HEK293T (cell line): ENCODE measurements at regions not wholly inside any gene's neighbourhood (a gene's known extent, or its start where the extent isn't known, plus 50 kb on each side); places are given as distances from the start of the nearest gene placed in this dataset.

ENCODE experiments used
- CTCF ChIA-PET: fragments of 350-600 bp; formaldehyde crosslinking; extraction: SDS; loops from one replicate; lab custom pipeline; 2021; ENCODE audit warnings: antibody characterized with exemption, inconsistent platforms; lab: Yijun Ruan, JAX
- POLR2A ChIA-PET: fragments of 350-600 bp; formaldehyde crosslinking; extraction: SDS; loops from one replicate; lab custom pipeline; 2020; ENCODE audit warnings: antibody characterized with exemption, inconsistent platforms; lab: Yijun Ruan, JAX
- DNase-seq: peaks from one replicate; pipeline ENCODE4 v3.0.0; 2012; ENCODE audit warnings: mixed read lengths; ENCODE audit errors: extremely low spot score
- ARNT ChIP-seq: fragments of 450-650 bp; IDR thresholded peaks from 2 replicates; pipeline ENCODE4 v1.6.1; 2017; ENCODE audit warnings: mild to moderate bottlenecking
- BHLHE40 ChIP-seq: fragments of 450-650 bp; IDR thresholded peaks from 2 replicates; pipeline ENCODE4 v1.6.1; 2016; ENCODE audit warnings: mild to moderate bottlenecking, moderate library complexity, borderline replicate concordance
- CTBP1 ChIP-seq: fragments of 450-650 bp; IDR thresholded peaks from 2 replicates; pipeline ENCODE4 v1.6.1; 2016; ENCODE audit warnings: borderline replicate concordance
- ELF4 ChIP-seq: fragments of 450-650 bp; IDR thresholded peaks from 2 replicates; pipeline ENCODE4 v1.6.1; 2017; ENCODE audit warnings: antibody characterized with exemption
- FOXA1 ChIP-seq: fragments of 450-650 bp; IDR thresholded peaks from 2 replicates; pipeline ENCODE4 v1.6.1; 2016; ENCODE audit warnings: mild to moderate bottlenecking
- FOXK2 ChIP-seq: fragments of 450-650 bp; IDR thresholded peaks from 2 replicates; pipeline ENCODE4 v1.6.1; 2016; ENCODE audit warnings: mild to moderate bottlenecking
- FOXM1 ChIP-seq: fragments of 450-650 bp; IDR thresholded peaks from 2 replicates; pipeline ENCODE4 v1.6.1; 2017; ENCODE audit warnings: mild to moderate bottlenecking, borderline replicate concordance
- HDGF ChIP-seq: fragments of 450-650 bp; IDR thresholded peaks from 2 replicates; pipeline ENCODE4 v1.6.1; 2017; ENCODE audit warnings: antibody characterized with exemption, borderline replicate concordance
- L3MBTL2 ChIP-seq: fragments of 450-650 bp; conservative IDR thresholded peaks from 2 replicates; pipeline ENCODE4 v1.6.1; 2016; ENCODE audit warnings: mild to moderate bottlenecking
- LEF1 ChIP-seq: fragments of 450-650 bp; IDR thresholded peaks from 2 replicates; pipeline ENCODE4 v1.6.1; 2017; ENCODE audit warnings: mild to moderate bottlenecking, borderline replicate concordance
- NFRKB ChIP-seq: fragments of 450-650 bp; IDR thresholded peaks from 2 replicates; pipeline ENCODE4 v1.6.1; 2016; ENCODE audit warnings: mild to moderate bottlenecking, moderate library complexity
- SP1 ChIP-seq: fragments of 450-650 bp; IDR thresholded peaks from 2 replicates; pipeline ENCODE4 v1.6.1; 2017
- SUZ12 ChIP-seq: fragments of 450-650 bp; IDR thresholded peaks from 2 replicates; pipeline ENCODE4 v1.6.1; 2016; ENCODE audit warnings: mild to moderate bottlenecking
- TARDBP ChIP-seq: fragments of 450-650 bp; IDR thresholded peaks from 2 replicates; pipeline ENCODE4 v1.6.1; 2016
- ZNF384 ChIP-seq: fragments of 450-650 bp; IDR thresholded peaks from 2 replicates; pipeline ENCODE4 v1.6.1; 2016
- TF ChIP-seq, protein P1 (sequence below): fragments of 450-650 bp; IDR thresholded peaks from 2 replicates; pipeline ENCODE4 v1.6.1; 2016

DNA sequence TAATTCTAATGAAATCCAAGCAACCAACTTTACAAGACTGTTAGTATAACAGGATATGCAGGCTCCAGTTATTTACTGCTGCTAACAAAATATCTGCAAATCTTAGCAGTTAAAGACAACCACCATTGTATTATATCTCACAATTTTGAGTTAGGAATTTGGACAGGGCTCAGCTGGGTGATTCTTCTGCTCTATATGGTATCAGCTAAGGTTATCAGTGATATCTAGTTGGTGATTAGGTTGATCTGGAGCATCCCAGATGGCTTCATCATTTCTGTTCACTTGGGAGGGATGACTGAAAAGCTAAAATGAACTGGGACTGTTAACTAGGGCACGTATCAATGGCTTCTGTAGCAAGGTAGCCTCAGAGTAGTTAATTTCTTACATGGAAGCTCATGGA, 105.7 kb downstream of the MBL2 start:
- no peak for TF ChIP-seq FOXA1
- no peak for TF ChIP-seq LEF1
- no peak for TF ChIP-seq L3MBTL2
- TF ChIP-seq ZNF384 = no peak
- TF ChIP-seq NFRKB = no peak
- TF ChIP-seq SP1 = no peak
- no peak for TF ChIP-seq TARDBP
- TF ChIP-seq ELF4 = no peak
- no peak for TF ChIP-seq BHLHE40
- TF ChIP-seq FOXK2 = no peak
- TF ChIP-seq, protein P1, sequence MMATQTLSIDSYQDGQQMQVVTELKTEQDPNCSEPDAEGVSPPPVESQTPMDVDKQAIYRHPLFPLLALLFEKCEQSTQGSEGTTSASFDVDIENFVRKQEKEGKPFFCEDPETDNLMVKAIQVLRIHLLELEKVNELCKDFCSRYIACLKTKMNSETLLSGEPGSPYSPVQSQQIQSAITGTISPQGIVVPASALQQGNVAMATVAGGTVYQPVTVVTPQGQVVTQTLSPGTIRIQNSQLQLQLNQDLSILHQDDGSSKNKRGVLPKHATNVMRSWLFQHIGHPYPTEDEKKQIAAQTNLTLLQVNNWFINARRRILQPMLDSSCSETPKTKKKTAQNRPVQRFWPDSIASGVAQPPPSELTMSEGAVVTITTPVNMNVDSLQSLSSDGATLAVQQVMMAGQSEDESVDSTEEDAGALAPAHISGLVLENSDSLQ = no peak
- no peak for TF ChIP-seq FOXM1
- TF ChIP-seq SUZ12 = no peak
- TF ChIP-seq CTBP1 = no peak
- no peak for TF ChIP-seq ARNT
- no peak for TF ChIP-seq HDGF
- ChIA-PET POLR2A (no interaction called here), CTCF (interaction anchor here (0.6 kb wide), 1 partner anchor 8 kb away, joined by 3 read pairs; no protein-coding TSS in a partner anchor)
- DNase-seq = no peak

DNA sequence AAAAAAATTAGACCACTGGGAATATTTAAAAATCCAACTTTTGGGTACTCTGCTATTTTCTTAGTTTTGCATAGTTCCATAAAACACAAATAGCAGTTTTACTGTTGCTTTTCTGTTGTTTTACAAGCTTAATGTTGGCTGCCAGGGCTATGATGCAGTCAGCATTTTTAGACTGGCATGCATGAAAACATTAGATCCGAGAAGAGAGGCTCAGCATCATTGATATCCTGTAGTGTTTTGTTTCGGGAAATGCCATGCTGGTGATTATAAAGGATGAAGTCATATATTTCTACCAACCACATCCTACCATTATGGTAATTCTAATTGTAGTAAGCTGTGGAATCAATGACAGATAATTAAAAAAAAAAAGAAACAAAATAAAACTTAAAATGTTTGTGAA, 104.6 kb downstream of the MBL2 start:
- CTCF ChIA-PET = interaction anchor here (0.7 kb wide), 1 partner anchor 14 kb away, joined by 4 read pairs; no protein-coding TSS in a partner anchor
- DNase-seq = no peak
- POLR2A ChIA-PET = no interaction called here
- TF ChIP-seq SUZ12 = no peak
- no peak for TF ChIP-seq ARNT
- TF ChIP-seq BHLHE40 = no peak
- no peak for TF ChIP-seq LEF1
- TF ChIP-seq HDGF = no peak
- TF ChIP-seq FOXA1 = no peak
- no peak for TF ChIP-seq NFRKB
- TF ChIP-seq ZNF384 = no peak

DNA sequence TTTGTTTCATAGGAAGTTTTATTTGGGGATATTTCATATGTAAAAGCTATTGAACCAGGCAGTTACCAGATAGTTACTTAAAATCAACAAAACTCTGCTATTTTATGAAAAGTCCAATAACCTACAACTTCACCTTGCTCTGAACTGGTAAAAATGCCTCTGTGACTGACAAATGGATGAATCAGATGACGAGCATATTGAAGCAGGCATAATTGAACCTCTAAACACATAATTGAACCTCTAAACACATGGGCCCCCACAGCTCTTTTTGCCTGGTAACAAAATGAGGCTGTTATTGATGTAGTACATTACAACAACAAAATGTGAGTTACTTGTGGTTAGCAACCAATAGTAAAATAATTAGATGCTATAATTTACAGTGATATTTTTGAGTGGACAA, 99.7 kb downstream of the MBL2 start:
- DNase-seq = no peak
- ChIA-PET CTCF (no interaction called here), POLR2A (no interaction called here)
- TF ChIP-seq FOXA1 (no peak), LEF1 (no peak), ZNF384 (no peak), SUZ12 (no peak), BHLHE40 (no peak), ARNT (no peak), L3MBTL2 (no peak)
- TF ChIP-seq, protein P1 = no peak

DNA sequence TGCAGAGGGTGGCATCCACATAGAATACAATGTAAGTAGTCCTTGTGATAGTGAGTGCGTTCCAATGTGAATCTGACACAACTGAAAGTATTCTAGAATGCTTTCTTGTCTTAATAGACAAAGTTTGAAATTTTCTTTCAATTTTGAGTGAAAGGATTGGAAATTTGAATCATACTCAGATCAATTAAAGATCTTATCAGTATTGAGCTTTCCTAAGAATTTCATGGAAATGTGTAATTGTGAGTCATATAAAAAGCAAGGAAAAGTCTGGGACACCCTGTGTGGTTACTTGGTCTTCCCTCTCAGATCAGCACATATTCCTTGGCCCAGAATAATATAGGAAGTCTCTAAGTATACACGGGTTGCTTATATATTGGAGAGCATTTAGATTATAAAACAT, 99.1 kb downstream of the MBL2 start:
- DNase-seq = no peak
- TF ChIP-seq BHLHE40 (no peak), ZNF384 (no peak), SP1 (no peak), CTBP1 (no peak), FOXK2 (no peak), ELF4 (no peak), L3MBTL2 (no peak), HDGF (no peak), TARDBP (no peak), LEF1 (no peak), ARNT (no peak), SUZ12 (no peak), NFRKB (no peak), FOXA1 (no peak), FOXM1 (no peak)
- TF ChIP-seq, protein P1 = no peak
- CTCF ChIA-PET = no interaction called here
- POLR2A ChIA-PET = no interaction called here

DNA sequence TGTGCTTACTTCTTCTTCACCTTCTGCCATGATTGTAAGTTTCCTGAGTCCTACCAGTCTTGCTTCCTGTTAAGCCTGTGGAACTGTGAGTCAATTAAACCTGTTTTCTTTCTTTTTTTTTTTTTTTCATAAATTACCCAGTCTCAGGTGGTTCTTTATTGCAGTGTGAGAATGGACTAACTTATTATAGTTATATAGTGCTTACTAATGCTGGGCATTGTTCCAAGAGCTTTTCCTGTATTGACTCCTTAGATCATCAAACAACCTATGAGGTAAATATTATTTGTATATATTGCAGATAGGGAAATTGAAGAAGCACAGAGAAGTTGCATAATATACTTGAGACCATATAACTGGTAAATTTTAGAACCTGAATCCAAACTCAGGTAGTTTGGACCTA, 98.1 kb downstream of the MBL2 start:
- POLR2A ChIA-PET = no interaction called here
- no peak for DNase-seq
- CTCF ChIA-PET = interaction anchor here (0.7 kb wide), 1 partner anchor 8 kb away, joined by 3 read pairs; no protein-coding TSS in a partner anchor
- TF ChIP-seq SP1 (no peak), FOXK2 (no peak), L3MBTL2 (no peak), CTBP1 (no peak), NFRKB (no peak), TARDBP (no peak), ARNT (no peak), FOXM1 (no peak), ELF4 (no peak), LEF1 (no peak), BHLHE40 (no peak), SUZ12 (no peak), HDGF (no peak), FOXA1 (no peak), ZNF384 (no peak)
- TF ChIP-seq, protein P1 = no peak
